Activated CD4-positive, alpha-beta T cell treated with anti-CD3 and anti-CD28 coated beads, Interleukin-2, amount 10 ng/mL, durations not matched to agents 7 days and 5 days (primary cell): ENCODE measurements at regions not wholly inside any gene's neighbourhood (a gene's known extent, or its start where the extent isn't known, plus 50 kb on each side); places are given as distances from the start of the nearest gene placed in this dataset.

Experiments used
- CTCF ChIA-PET: fragments of 350-600 bp; sonication (Branson Sonifier 250); formaldehyde crosslinking; loops from one replicate; lab custom pipeline; 2021; ENCODE audit warnings: antibody characterized with exemption; lab: Charles Lee
- POLR2A ChIA-PET: fragments of 350-600 bp; sonication (Branson Sonifier 250); formaldehyde crosslinking; loops from one replicate; lab custom pipeline; 2021; ENCODE audit warnings: antibody characterized with exemption; lab: Charles Lee
- DNase-seq: peaks from one replicate; pipeline ENCODE4 v3.0.0-alpha.2; 2020
- H3K27ac Mint-ChIP-seq: one replicate; pipeline ENCODE4 v1.8.0; 2021; ENCODE audit warnings: mild to moderate bottlenecking, moderate library complexity, mixed read lengths
- H3K27me3 Mint-ChIP-seq: one replicate; pipeline ENCODE4 v1.8.0; 2021; ENCODE audit warnings: mixed read lengths
- H3K36me3 Mint-ChIP-seq: one replicate; pipeline ENCODE4 v1.8.0; 2021; ENCODE audit warnings: low read depth, mixed read lengths
- H3K4me1 Mint-ChIP-seq: one replicate; pipeline ENCODE4 v1.8.0; 2021; ENCODE audit warnings: mixed read lengths
- H3K4me3 Mint-ChIP-seq: one replicate; pipeline ENCODE4 v1.8.0; 2021; ENCODE audit warnings: mild to moderate bottlenecking, moderate library complexity, mixed read lengths
- H3K9me3 Mint-ChIP-seq: one replicate; pipeline ENCODE4 v1.8.0; 2021; ENCODE audit warnings: mixed read lengths

DNA sequence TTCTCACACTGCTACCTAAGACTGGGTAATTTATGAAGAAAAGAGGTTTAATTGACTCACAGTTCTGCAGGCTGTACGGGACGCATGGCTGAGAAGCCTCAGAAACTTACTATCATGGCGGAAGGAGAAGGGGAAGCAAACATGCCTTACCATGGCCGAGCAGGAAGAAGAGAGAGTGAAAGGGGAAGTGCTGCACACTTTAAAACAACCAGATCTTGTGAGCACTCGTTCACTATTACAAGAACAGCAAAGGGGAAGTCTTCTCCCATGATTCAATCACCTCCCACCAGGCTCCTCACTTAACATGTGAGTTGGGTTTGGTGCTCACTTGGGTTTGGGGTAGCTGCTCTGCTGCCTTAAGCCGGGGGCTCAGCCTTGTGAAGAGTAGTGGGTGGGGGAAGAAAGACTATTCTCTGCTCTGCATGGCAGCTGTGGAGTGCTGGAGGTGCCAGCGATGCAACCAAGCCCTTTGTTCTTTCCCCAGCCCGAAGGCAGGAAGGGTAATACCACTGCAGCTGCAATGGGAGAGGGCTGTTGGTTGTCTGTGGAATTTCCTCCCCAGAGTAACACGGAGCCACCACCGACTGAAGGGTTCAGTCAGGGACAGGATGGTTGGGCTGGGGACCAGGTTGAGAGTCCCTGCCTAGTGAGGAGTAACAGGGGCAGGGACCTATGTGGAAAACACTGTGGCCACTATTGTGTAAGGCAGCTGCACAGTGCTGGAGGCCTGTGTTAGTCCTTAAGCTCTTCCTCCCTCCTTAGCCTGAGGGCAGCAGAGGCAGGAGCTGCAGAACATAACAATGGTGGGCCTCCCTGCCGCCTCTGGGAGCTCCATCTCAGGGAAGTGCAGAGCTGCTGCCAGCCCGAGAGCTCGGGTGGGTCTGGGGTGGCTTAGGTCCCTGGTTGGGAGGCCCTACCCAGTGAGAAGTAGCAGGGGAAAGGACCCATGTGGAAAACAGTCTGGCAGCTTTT is 1262.5 kb downstream of the EFNB2 start:
- Mint-ChIP-seq H3K9me3 (no peaks in the 10 kb centered on the region), H3K36me3 (no peaks in the 10 kb centered on the region), H3K4me3 (no peak overlapping the region), H3K27me3 (no peaks in the 10 kb centered on the region), H3K27ac (no peak overlapping the region), H3K4me1 (no peaks in the 10 kb centered on the region)
- ChIA-PET POLR2A (no interaction called here), CTCF (no interaction called here)
- DNase-seq, result no peak

DNA sequence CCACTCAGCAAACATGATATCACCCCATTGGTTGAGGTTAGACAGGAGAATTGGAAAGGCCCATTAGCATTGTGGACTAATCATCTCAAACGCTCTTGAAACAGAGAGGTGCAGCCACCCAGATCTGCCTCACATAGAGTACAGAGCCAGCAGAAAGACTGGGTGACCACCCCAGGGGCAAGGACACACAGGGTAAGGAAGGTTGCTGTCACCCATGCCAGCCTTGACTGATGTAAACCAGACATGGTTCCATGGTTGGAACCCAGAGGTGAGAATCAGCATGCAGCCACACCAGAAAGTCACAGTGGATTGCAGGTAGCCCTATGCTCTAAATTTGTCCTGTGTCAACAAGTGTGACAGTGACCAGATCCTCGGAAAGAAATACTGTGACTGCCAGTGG is 1268.8 kb downstream of the EFNB2 start:
- DNase-seq, result no peak
- Mint-ChIP-seq H3K4me3 (no peak overlapping the region), H3K27me3 (no peaks in the 10 kb centered on the region), H3K36me3 (no peaks in the 10 kb centered on the region), H3K27ac (no peak overlapping the region), H3K9me3 (no peaks in the 10 kb centered on the region), H3K4me1 (no peaks in the 10 kb centered on the region)
- ChIA-PET CTCF (no interaction called here), POLR2A (no interaction called here)

DNA sequence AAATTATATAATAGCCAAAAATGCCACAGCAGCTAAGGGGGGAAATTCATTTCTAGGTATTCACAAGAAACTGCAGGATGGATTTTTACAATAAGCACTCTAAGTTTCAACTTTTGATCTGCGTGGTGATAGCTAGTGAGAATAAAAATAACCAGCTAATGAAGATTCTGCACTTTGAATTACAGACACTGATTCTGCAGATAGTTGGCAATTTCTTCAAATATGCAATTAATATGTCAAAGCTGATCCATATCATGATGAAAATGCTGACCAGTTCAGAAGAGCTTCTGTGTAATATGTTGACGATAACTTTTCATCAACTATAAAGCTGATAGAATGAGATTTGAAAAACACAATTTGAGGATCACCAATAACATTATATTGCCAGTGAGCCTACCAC is 1272.9 kb downstream of the EFNB2 start:
- Mint-ChIP-seq H3K9me3 (no peaks in the 10 kb centered on the region), H3K27ac (no peak overlapping the region), H3K4me3 (no peak overlapping the region), H3K27me3 (no peaks in the 10 kb centered on the region), H3K36me3 (no peaks in the 10 kb centered on the region), H3K4me1 (no peaks in the 10 kb centered on the region)
- CTCF ChIA-PET, result no interaction called here
- no peak for DNase-seq
- POLR2A ChIA-PET, result no interaction called here

DNA sequence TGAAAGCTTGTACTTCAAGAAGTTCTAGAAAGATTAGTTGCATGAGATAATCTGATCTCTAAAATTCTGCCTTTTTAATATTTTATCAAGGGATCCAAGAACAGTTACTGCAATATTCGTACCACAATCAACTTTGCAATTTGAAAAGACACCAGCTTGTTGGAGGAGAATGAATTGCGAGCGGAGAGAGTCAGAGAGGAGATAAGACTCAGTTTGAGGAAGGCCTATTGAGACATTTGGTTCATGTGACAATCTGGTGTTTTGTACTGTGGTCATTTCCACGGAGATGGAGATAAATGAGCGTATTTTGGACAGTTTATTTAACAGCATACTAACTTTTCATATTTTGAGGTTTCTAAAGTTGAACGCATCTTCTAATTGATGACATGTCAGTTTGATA is 1276.0 kb downstream of the EFNB2 start:
- H3K9me3 Mint-ChIP-seq, result no peaks in the 10 kb centered on the region
- H3K4me3 Mint-ChIP-seq, result no peak overlapping the region
- H3K27ac Mint-ChIP-seq, result no peak overlapping the region
- no peak for DNase-seq
- ChIA-PET POLR2A (no interaction called here), CTCF (no interaction called here)
- no peaks in the 10 kb centered on the region for H3K27me3 Mint-ChIP-seq
- H3K4me1 Mint-ChIP-seq, result no peaks in the 10 kb centered on the region
- H3K36me3 Mint-ChIP-seq, result no peaks in the 10 kb centered on the region

DNA sequence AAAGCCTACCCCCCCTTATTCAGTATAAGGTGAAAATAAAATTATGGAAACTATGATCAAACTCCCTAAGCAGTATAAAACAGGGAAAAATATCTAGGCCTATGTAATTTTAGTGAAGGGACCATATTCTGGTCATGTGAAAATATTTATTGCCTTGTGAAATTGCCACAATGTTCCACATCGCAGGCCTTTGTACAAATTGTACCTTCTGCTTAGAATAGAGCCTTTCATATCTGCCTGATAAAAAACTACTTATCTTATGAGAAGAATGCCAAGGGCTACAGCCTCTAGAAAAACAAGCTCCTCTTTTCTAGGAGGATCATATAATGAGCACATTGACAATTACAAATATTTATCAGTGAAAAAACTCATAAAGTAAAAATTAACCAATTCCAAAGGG is 1280.0 kb downstream of the EFNB2 start:
- Mint-ChIP-seq H3K36me3 (no peaks in the 10 kb centered on the region), H3K27me3 (no peaks in the 10 kb centered on the region), H3K4me1 (no peaks in the 10 kb centered on the region), H3K27ac (no peak overlapping the region), H3K4me3 (no peak overlapping the region), H3K9me3 (no peaks in the 10 kb centered on the region)
- POLR2A ChIA-PET, result no interaction called here
- CTCF ChIA-PET, result interaction anchor here (0.7 kb wide), 1 partner anchor 1180 kb away, joined by 3 read pairs; no protein-coding TSS in a partner anchor
- DNase-seq, result no peak

DNA sequence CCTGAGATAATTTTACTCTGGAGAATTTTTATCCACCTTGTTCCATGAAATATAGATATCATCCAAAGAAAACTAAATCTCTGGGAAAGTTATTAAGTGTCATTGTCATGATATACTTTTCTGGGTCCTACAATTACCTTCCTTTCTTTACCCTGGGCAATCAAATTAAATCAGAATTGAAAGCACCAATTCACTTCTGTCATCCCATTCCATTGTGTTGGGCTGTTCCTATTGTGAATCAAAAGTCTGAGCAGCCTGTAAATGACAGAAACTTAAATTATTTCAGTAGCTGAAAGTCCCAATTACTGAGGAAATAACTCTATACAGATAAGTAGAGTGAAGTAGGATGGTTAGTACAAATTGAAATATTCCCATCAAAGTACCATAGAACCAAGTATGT is 1284.2 kb downstream of the EFNB2 start:
- POLR2A ChIA-PET, result no interaction called here
- H3K27me3 Mint-ChIP-seq, result no peaks in the 10 kb centered on the region
- no peaks in the 10 kb centered on the region for H3K36me3 Mint-ChIP-seq
- H3K4me3 Mint-ChIP-seq, result no peak overlapping the region
- no peaks in the 10 kb centered on the region for H3K9me3 Mint-ChIP-seq
- no peak for DNase-seq
- CTCF ChIA-PET, result no interaction called here
- no peaks in the 10 kb centered on the region for H3K4me1 Mint-ChIP-seq
- no peak overlapping the region for H3K27ac Mint-ChIP-seq

DNA sequence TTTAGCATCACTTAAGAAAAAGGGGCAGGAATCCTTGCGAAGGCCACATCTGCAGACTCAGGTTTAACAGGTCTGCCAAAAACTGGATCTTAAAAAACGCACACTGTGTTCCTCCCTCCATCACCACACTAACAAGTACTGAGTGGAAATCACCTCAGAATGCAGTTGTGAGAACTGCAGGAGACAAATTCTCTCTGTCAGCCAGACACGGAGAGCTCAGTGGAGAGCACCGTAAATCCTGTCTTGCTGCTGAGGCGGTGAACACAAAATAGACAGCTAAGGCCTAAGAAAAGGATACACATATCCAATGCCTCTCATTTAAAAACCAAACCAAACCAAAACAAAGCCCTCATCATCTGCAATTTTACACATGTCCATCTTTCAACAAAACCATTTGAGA is 1287.6 kb downstream of the EFNB2 start:
- H3K36me3 Mint-ChIP-seq, result no peaks in the 10 kb centered on the region
- H3K4me1 Mint-ChIP-seq, result no peaks in the 10 kb centered on the region
- H3K27ac Mint-ChIP-seq, result no peak overlapping the region
- ChIA-PET POLR2A (no interaction called here), CTCF (no interaction called here)
- no peaks in the 10 kb centered on the region for H3K27me3 Mint-ChIP-seq
- H3K4me3 Mint-ChIP-seq, result no peak overlapping the region
- no peak for DNase-seq
- no peaks in the 10 kb centered on the region for H3K9me3 Mint-ChIP-seq

DNA sequence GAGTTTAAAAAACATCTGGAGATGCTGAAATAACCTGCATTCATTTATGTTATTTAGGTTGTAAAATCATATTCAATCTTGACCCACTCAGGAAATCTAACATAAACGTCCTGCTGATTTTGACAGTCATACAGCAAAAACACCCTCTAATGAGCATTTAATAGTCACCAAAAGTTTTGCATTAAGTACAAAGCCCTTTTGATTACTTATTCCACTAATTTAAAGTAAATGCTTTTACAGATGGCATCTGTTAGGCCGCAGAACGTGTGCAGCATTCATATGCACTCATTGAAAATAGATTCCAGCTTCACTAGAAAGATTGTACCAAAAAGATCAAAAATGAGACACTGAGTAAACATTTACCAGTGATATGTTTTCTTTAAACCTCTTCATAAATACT is 1295.1 kb downstream of the EFNB2 start:
- ChIA-PET CTCF (no interaction called here), POLR2A (no interaction called here)
- H3K4me3 Mint-ChIP-seq, result no peak overlapping the region
- no peaks in the 10 kb centered on the region for H3K36me3 Mint-ChIP-seq
- no peaks in the 10 kb centered on the region for H3K9me3 Mint-ChIP-seq
- no peak for DNase-seq
- no peaks in the 10 kb centered on the region for H3K4me1 Mint-ChIP-seq
- no peak overlapping the region for H3K27ac Mint-ChIP-seq
- no peaks in the 10 kb centered on the region for H3K27me3 Mint-ChIP-seq

DNA sequence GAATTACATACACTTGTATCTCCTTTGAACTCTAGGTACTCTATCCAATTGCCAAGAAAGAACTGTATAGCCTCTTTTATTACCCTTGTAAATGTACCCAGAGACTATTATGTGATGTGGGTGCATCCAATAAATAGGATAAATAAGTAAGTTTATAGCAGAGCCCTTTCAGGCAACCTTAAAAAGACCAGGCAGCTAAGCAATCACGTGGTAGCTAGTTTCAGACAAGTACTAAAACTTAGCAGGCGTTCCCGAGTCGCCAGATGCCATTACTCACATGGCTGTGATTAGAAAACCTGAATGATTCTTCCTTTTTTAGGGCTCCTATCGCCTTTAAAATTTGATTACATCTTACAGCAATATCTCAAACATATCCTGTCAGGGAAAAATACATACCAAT is 1303.0 kb downstream of the EFNB2 start:
- Mint-ChIP-seq H3K27me3 (no peaks in the 10 kb centered on the region), H3K27ac (no peak overlapping the region), H3K36me3 (no peaks in the 10 kb centered on the region), H3K4me1 (no peaks in the 10 kb centered on the region), H3K9me3 (no peaks in the 10 kb centered on the region), H3K4me3 (no peak overlapping the region)
- ChIA-PET POLR2A (no interaction called here), CTCF (no interaction called here)
- no peak for DNase-seq

DNA sequence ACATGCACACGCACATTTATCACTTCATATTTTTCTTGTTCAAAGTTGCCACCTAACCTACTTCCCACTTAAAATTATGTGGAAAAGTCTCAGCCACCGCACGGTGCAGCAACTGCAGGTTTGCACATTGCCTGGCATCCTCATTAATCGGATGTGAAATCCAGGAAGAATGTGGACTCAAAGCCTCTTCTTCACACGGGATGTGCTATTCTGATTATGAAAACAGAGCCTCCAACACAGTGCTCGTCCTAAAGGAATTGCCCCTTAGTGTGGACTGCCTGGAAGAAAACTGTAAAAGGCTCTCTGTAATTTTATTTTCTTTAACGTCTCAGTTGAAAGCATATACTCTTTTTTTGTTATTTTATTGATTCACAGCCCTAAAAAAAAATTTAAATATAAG is 1303.5 kb downstream of the EFNB2 start:
- CTCF ChIA-PET, result interaction anchor here (0.6 kb wide), 1 partner anchor 27 kb away, joined by 3 read pairs; no protein-coding TSS in a partner anchor

DNA sequence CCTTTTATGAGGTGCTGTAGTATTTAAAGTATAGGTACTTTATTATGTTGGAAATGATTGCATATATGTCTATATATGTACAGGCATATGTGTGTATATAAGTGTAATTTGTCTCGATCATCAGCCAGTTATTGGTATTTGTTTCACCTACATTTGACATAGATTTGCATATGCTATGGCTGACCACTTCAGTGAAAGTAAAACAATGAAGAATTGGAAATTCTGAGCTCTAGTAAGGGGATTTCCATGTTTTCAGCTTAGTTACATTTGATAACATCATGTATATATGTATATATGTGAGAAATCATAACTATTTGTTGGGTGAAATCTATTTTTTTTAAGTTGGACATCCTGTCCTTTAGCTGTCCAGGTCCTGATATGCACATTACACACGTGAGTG is 1303.9 kb downstream of the EFNB2 start:
- Mint-ChIP-seq H3K27me3 (no peaks in the 10 kb centered on the region), H3K4me3 (no peak overlapping the region), H3K4me1 (no peaks in the 10 kb centered on the region), H3K9me3 (no peaks in the 10 kb centered on the region), H3K36me3 (no peaks in the 10 kb centered on the region), H3K27ac (no peak overlapping the region)
- no peak for DNase-seq
- POLR2A ChIA-PET, result no interaction called here
- CTCF ChIA-PET, result interaction anchor here (0.6 kb wide), 1 partner anchor 27 kb away, joined by 3 read pairs; no protein-coding TSS in a partner anchor

More for the DNA sequence above, 1303.5 kb downstream of the EFNB2 start:
- Mint-ChIP-seq H3K27ac (no peak overlapping the region), H3K36me3 (no peaks in the 10 kb centered on the region), H3K9me3 (no peaks in the 10 kb centered on the region), H3K4me1 (no peaks in the 10 kb centered on the region), H3K4me3 (no peak overlapping the region), H3K27me3 (no peaks in the 10 kb centered on the region)
- DNase-seq, result no peak
- POLR2A ChIA-PET, result no interaction called here

DNA sequence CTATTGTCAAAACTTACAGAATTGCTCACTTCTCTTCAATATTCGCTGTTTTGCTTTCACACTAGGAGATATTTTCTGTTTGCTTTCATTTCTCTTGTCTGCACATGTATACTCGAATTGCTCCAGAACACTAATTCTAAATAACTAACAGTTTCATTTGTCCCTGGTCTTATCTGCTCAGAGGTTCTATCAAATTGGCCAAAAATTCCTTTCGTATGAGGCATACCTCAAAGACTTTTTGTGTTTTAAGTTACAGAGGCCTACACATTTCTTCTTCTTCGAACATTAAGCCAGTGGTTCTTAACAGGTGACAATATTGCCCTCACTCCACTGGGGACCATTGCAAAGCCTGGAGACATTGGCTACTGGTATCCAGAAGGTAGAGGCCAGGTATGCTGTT is 1314.6 kb downstream of the EFNB2 start:
- Mint-ChIP-seq H3K27ac (no peak overlapping the region), H3K36me3 (no peaks in the 10 kb centered on the region), H3K4me1 (no peaks in the 10 kb centered on the region), H3K4me3 (no peak overlapping the region), H3K9me3 (no peaks in the 10 kb centered on the region), H3K27me3 (no peaks in the 10 kb centered on the region)
- DNase-seq, result no peak
- ChIA-PET CTCF (no interaction called here), POLR2A (no interaction called here)

DNA sequence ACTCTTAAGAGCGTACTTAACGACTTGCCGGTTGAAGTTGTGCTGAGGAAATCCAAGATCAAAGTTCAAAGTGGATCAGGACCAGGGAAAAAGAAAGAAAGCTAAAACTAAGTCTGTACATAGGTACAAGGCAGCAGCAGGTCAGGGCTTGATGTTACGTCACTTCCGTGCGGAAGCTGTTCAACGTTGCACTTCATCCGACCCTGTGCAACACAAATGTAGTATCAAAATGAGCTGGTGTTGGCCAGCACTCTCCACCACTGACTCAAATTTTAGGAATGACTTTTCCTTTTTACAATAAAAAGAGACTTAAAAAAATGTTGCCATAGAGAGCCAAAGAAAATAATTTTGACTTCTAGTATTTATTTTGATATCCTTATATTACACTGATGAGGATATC is 1315.4 kb downstream of the EFNB2 start:
- CTCF ChIA-PET, result no interaction called here
- POLR2A ChIA-PET, result no interaction called here
- no peak for DNase-seq
- no peaks in the 10 kb centered on the region for H3K9me3 Mint-ChIP-seq
- H3K4me1 Mint-ChIP-seq, result no peaks in the 10 kb centered on the region
- no peaks in the 10 kb centered on the region for H3K36me3 Mint-ChIP-seq
- no peak overlapping the region for H3K27ac Mint-ChIP-seq
- no peak overlapping the region for H3K4me3 Mint-ChIP-seq
- no peaks in the 10 kb centered on the region for H3K27me3 Mint-ChIP-seq

DNA sequence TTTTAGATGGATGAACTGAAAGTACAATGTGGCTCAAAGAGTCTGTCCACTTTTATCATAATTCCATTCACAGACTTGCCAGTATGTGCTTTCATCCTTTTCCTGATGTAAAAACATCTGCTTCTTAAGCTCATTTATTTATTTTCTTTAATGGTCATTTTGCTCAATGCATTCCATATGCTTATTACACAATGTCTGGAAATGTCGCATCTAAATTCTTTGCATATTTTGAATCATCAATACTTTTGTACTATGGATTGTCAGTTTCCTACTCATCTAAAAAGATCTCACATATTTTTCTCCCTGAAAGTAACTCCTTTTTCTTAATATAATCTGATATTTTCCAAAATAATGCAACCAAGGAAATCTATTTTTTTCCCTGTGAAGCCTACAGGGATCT is 1315.8 kb downstream of the EFNB2 start:
- H3K9me3 Mint-ChIP-seq, result no peaks in the 10 kb centered on the region
- H3K36me3 Mint-ChIP-seq, result no peaks in the 10 kb centered on the region
- H3K4me3 Mint-ChIP-seq, result no peak overlapping the region
- no peaks in the 10 kb centered on the region for H3K4me1 Mint-ChIP-seq
- H3K27me3 Mint-ChIP-seq, result no peaks in the 10 kb centered on the region
- ChIA-PET CTCF (no interaction called here), POLR2A (no interaction called here)
- no peak overlapping the region for H3K27ac Mint-ChIP-seq
- no peak for DNase-seq
